GM12865 (cell line): ENCODE measurements at regions not wholly inside any gene's neighbourhood (a gene's known extent, or its start where the extent isn't known, plus 50 kb on each side); places are given as distances from the start of the nearest gene placed in this dataset.
"Not testable (repeated sequence)": the region's sequence is repeated elsewhere in the genome, so short reads cannot be mapped to it uniquely, and the experiment has no call there.

ENCODE experiments used
- DNase-seq: peaks from one replicate; pipeline ENCODE4 v3.0.0; 2010; ENCODE audit warnings: low read depth
- H3K4me3 ChIP-seq: 2 replicates; pipeline ENCODE4 v1.5.1; 2011; ENCODE audit warnings: mild to moderate bottlenecking, low read depth, low read length, control low read depth
- CTCF ChIP-seq: IDR thresholded peaks from 2 replicates; pipeline ENCODE4 v1.5.1; 2011; ENCODE audit warnings: low read length, control low read depth, low read depth, inconsistent platforms; ENCODE audit not compliant: insufficient read depth; ENCODE audit errors: missing control alignments

- no peak overlapping the region for H3K4me3 ChIP-seq
- no peak for DNase-seq
- no peak for TF ChIP-seq CTCF
These were observed 262.2 kb upstream of the CELF2 start for GRCh38 chr10:10755490-10755889.

- TF ChIP-seq CTCF, result no peak
- no peak overlapping the region for H3K4me3 ChIP-seq
- no peak for DNase-seq
These were observed 259.4 kb upstream of the CELF2 start for GRCh38 chr10:10758306-10758705.

- H3K4me3 ChIP-seq, DNase-seq: not testable (repeated sequence)
These were observed 257.9 kb upstream of the CELF2 start for GRCh38 chr10:10759806-10760205.

GRCh38 chr10:10765017-10765416 lies 252.7 kb upstream of the CELF2 start:
- no peak for DNase-seq
- TF ChIP-seq CTCF, result no peak
- no peak overlapping the region for H3K4me3 ChIP-seq

GRCh38 chr10:10772411-10772810 lies 245.3 kb upstream of the CELF2 start:
- TF ChIP-seq CTCF, result no peak
- H3K4me3 ChIP-seq, result no peak overlapping the region
- no peak for DNase-seq

- H3K4me3 ChIP-seq, result no peak overlapping the region
- TF ChIP-seq CTCF, result no peak
- DNase-seq, result no peak
These were observed 244.7 kb upstream of the CELF2 start for GRCh38 chr10:10772874-10773508.

- DNase-seq, result no peak
- TF ChIP-seq CTCF, result no peak
- H3K4me3 ChIP-seq, result no peak overlapping the region
These were observed 243.3 kb upstream of the CELF2 start for GRCh38 chr10:10774416-10774815.
